GM18868 (cell line): ENCODE measurements at regions not wholly inside any gene's neighbourhood (a gene's known extent, or its start where the extent isn't known, plus 50 kb on each side); places are given as distances from the start of the nearest gene placed in this dataset.

Experiments
- ATAC-seq: cut with Tn5 transposase; IDR thresholded peaks from one replicate; pipeline ENCODE4 v1.9.1; 2021; ENCODE audit warnings: mild to moderate bottlenecking, moderate library complexity; ENCODE audit not compliant: unreplicated experiment

GRCh38 chr9:107628444-107628843, 138.9 kb upstream of the KLF4 start:
- no peak for ATAC-seq

- ATAC-seq: no peak
Measured at GRCh38 chr9:107627781-107628180, 138.2 kb upstream of the KLF4 start.

- ATAC-seq: no peak
Measured at GRCh38 chr9:107626118-107626517, 136.5 kb upstream of the KLF4 start.

- ATAC-seq: no peak
Measured at GRCh38 chr9:107625383-107625984, 135.9 kb upstream of the KLF4 start.

GRCh38 chr9:107624234-107624948, 134.8 kb upstream of the KLF4 start:
- no peak for ATAC-seq

- ATAC-seq: no peak
Measured at GRCh38 chr9:107621436-107621835, 131.9 kb upstream of the KLF4 start.

- no peak for ATAC-seq
Measured at GRCh38 chr9:107620801-107621200, 131.2 kb upstream of the KLF4 start.

GRCh38 chr9:107620236-107620635, 130.7 kb upstream of the KLF4 start:
- ATAC-seq: no peak

GRCh38 chr9:107615321-107615720, 125.8 kb upstream of the KLF4 start:
- no peak for ATAC-seq

DNA sequence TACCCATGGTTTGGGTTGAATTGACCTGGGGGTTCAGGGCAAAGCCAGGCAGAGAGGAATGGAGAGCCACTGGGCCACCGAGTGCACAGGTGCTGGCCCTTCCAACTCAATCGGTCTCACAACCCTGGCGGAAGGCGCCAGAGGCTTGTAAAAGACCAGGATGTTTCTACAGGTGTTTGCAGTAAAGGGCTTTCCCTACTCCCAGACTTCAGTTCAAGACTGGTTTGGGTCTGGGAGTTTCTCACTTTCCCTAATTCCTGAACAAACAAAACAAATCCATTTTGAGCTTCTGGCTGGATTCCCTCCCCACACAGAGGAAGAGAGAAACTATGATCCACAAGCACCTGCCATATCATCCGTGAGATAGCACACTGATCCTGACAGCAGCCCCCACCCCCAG, 125.2 kb upstream of the KLF4 start:
- no peak for ATAC-seq

DNA sequence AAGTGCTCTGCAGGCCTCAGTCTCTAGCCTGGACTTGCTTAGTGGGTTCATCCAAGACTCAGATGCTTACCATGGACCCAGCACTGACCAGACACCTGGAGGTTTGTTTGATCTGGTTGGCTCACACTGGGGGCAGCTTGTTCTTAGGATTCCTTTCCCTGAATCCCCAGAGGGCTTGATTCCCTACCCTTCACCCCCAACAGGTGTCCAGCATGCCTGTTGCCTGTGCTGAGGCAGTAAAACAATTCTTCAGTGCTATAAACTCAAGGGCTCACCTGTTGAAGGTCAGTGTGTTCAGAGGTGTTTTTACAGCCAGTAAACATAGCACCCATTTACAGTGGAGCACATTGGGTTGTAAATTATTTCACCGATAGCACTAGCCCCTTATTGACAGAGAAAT, 123.8 kb upstream of the KLF4 start:
- ATAC-seq: no peak

DNA sequence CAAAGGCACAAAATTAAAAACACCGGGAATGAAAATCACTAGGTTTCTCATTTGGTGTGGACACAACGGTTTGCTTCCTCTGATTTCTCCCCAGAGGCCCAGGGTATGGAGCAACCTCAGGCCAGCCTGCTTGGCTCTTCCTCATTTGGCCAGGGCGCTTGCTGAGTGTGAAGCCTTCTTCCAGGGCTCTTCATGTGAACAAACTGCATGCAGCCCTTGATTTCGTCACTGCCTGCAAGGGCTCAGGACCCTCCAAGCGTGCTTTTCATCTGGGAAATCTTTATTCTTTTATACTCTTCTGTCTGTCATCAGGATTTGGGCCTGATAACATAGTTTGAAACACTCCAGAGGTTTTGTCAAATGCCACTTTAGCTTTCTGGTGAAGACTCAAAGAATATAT, 122.6 kb upstream of the KLF4 start:
- no peak for ATAC-seq

DNA sequence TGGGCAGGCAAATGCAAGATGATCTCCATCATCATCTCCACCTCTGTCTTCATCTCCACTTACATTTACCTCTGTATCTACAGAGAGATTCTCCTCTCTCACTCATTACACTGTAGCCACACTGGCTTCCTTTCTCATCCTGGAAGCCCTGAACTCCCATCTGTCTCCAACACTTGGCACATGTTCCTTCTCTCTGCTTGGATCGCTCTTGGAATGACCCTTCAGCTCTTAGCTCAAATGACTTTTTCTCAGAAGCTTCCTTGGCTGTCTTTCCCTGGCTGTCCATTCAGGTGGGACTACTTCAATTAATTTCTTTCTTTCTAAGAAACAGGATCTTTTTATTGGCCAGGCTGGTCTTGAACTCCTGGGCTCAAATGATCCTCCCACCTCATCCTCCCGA, 120.0 kb upstream of the KLF4 start:
- ATAC-seq: no peak

- no peak for ATAC-seq
Measured at GRCh38 chr9:107606149-107606790, 116.7 kb upstream of the KLF4 start.

GRCh38 chr9:107605041-107605440, 115.5 kb upstream of the KLF4 start:
- no peak for ATAC-seq

DNA sequence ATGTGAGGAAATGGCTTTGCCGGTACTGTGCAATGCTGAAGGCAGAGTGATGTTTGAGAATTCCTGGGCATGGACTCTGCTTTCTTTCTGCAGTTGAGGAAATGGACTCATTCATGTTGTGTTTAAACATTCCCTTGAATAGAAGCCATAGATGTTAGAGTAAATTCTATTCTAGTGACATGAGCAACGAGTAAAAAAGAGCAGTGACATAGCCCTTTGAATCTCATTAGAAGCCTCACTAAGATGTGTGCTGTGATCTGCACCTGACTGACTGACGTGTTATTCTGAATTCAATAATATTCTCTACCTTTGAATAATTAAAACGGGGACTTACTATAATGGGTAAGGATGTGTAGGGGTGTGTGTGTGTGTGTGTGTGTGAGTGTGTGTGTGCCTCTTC, 113.7 kb upstream of the KLF4 start:
- no peak for ATAC-seq

GRCh38 chr9:107600060-107600573, 110.5 kb upstream of the KLF4 start:
- ATAC-seq: no peak

DNA sequence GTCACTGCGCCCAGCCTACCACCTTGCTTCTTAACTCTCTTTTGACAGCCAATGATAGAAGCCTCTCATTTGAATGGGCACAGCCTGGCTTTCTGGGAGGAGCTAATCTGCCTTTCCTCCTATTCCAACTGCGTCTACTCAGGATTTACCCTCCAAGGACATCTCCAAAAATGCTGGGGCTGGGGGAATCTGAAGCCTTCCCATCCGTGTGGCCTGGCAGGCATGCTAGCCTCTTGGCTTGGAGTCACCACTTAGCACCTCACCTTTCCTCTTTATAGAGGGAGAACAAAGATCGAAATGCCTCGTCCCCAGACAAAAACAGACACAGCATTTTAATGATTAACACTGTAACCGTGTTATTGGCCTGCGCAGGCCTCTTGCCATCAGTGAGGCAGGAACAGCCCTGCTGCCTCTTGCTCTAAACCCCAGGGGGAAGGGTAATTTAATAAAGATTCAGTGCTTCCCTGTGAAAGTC, 108.2 kb upstream of the KLF4 start:
- no peak for ATAC-seq

GRCh38 chr9:107594908-107595530, 105.5 kb upstream of the KLF4 start:
- no peak for ATAC-seq

GRCh38 chr9:107593224-107593870, 103.8 kb upstream of the KLF4 start:
- ATAC-seq: no peak

DNA sequence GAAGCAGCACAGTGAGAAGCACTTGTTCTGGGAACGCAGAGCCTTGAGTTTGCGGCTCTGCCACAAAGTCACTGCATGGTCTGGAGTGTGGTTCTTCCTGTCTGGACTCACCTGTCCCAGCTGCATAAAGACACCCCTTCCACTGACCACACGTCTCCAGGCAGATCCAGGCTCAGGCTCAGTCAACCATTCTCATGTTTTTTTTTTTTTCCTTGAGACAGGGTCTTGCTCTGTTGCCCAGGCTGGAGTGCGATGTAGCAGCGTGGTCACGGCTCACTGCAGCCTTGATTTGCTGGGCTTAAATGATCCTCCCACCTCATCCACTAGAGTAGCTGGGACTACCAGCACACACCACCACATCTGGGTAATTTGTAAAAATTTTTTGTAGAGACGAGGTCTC, 102.9 kb upstream of the KLF4 start:
- ATAC-seq: no peak
